NK-92 treated with Interleukin-12 subunit alpha and Interleukin-12 subunit beta, amount 100 ng/mL, for 24 hours (cell line): ENCODE measurements at regions not wholly inside any gene's neighbourhood (a gene's known extent, or its start where the extent isn't known, plus 50 kb on each side); places are given as distances from the start of the nearest gene placed in this dataset.

Experiments
- DNase-seq: peaks from one replicate; lab custom pipeline; 2025; lab: John Stamatoyannopoulos, UW

DNA sequence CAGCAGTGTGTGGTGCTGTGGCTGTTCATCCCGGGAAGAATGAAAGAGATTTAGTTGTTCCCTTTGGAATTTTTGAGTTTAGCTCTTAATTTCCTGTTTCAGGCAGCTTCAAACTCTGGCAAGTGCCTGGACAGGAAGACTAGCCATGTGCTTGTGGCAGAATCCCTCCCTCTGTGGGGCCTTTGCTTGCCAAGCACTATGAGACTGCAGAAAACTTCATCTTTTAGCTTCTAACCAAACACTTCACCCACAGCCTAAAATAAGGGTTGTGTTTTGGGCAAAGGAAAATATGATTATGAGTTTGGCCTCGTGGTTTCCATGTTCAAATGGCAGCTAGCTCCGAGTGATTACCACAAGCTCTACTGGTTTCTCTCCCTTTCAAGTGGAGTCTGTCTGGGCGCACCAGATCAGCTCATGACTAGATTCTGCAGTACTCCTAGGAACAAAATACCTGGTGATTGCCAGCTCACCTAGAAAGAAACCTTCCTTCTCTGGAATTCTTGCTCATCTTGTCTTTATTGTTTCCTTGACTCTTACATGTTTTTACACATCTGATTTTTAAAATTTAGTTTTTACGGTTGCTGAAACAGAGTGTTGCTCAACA, 707.5 kb downstream of the SLITRK6 start:
- DNase-seq: no peak

DNA sequence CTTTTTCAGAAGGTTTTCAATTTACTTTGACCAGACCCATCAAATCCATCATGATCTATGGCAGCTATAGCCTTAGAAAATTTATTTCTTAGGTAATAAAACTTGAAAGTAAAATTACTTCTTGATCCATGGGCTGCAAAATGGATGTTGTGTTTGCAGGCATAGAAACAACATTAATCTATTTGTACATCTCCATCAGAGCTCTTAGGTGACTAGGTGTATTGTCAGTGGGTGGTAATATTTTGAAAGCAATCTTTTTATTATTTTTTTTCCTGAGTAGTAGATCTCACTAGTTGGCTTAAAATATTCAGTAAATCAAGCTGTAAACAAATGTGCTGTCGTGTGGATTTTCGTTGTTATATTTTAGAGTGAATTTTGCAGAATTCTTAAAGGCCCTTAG, 710.0 kb downstream of the SLITRK6 start:
- DNase-seq: no peak

DNA sequence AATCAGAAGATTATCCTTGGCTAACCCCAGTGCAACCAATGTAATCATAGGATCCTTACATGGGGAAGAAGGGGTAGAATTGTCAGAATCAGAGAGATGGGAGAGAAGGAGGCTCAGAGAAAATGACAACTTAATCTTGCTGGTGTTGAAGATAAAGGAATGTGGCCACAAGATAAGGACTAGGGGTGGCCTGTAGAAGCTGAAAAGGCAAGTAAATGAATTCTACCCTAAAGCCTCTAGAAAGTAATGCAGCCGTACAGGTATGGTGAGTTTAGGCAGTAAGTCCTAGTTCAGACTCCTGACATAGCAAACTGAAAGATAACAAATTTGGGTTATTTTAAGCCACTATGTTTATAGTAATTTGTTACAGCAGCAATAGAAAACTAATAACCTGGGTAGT, 718.5 kb downstream of the SLITRK6 start:
- DNase-seq: no peak

DNA sequence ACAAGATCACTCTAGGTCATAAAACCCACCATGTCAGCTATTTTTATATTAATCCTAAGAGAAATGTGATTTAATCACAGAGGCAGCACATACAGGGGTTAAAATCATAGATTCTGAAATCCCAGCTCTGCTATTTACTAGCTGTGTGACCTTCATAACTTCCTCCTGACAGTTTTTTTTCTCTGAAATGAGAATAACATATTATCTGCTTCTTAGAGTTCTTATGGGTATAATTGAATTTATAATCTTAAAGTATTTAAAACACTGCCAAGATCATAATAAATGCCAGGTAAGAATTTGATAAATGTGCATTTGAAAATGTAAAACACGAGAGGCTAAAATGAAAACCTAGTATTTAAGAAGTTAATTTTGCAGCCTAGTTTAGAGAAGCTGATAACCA, 722.9 kb downstream of the SLITRK6 start:
- no peak for DNase-seq

DNA sequence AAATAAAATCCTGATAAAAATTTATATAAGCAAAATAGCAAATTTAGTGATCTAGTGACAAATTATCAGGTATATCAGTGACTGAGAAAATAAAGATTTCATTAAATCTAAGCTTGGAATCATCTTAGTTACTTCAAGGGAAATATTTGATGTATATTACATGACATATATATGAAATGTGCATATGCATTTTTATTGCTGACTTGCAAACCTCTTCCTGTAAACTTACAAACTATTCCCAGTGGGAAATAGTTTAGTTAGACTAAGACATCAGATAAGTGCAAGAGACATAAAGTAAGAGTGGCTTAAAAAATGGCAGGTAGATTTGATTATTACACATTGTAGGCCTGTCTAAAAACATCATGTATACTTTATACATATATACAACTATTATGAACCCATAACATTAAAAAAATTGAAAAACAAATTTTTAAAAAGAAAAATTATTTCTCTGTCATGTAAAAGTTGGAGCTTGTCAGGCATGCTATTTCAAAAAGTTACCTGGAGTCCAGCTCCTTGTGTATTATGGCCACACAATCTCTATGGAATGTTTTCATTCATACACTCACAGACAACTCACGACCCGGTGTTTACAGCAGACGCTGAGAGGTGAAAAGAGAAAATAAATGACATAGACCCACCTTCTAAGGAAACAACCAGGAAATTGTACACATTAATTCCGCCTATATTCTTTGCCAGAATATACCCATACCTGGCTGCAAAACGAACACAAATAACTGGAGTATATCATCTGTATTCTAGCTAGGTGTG, 724.5 kb downstream of the SLITRK6 start:
- no peak for DNase-seq

DNA sequence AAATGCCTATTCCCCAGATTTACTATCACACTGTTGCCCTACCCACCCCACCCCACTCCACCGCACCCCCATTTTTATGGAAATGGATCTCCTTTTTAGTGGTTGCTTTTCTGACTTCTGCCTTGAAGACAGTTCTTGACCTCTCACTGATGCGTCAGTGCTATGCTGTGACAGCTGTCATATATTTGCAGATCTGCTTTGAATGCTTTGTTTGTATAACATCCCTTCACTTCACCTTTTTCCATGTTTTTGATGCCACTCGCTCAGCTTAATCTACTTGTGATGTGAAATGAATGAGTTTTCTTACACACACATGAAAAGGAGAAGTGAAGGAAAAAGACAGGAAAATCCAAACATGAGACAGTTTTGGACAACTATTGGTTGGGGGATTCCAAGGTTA, 731.0 kb downstream of the SLITRK6 start:
- no peak for DNase-seq

DNA sequence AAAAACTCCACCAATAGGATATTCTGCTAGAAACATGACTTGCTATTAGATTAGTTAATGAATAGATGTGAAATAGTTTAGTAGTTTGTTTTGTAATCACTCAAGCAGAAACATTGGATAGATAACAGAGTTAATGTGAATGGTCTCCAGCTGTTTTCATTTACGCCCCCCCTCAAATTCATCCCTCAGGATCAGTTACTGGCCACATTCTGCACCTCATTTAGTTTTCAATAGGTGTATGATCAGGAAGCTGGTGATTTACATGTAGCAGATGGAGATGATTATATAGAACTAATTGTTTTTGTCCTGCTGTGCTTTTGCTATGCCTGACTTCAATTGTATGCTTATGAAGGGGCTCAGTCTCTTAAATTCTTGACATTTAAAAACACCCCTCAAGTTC, 759.0 kb downstream of the SLITRK6 start:
- no peak for DNase-seq

DNA sequence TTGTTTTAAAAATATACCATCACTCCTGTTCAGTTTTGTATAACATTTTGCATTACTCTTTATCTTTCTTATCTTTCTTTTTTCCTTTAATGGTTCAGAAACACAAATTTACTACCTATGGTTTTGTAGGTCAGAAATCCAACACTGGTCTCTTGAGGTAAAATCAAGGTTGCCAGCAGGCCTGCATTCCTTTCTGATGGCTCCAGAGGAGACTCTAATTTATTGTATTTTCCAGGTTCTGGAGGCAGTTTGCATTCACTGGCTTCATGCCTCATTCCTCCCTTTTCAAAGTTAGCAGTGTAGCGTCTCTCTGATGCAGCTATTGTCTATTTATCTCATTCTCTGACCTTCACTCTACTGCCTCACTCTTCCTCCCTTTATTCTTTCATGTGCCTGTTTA, 767.4 kb downstream of the SLITRK6 start:
- no peak for DNase-seq

DNA sequence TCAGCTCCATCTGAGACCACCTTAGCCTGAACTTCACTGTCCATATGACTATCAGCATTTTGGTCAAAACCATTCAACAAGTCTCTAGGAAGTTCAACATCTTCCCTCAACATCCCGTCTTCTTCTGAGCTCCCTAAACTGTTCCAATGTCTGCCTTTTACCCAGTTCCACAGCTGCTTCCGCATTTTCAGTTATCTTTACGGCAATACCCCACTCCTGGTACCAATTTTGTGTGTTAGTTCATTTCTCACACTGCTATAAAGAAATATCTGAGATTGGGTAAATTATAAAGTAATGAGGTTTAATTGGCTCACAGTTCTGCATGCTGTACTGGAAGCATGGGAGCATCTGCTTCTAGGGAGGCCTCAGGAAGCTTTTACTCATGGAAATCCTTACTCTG, 771.2 kb downstream of the SLITRK6 start:
- DNase-seq: no peak

DNA sequence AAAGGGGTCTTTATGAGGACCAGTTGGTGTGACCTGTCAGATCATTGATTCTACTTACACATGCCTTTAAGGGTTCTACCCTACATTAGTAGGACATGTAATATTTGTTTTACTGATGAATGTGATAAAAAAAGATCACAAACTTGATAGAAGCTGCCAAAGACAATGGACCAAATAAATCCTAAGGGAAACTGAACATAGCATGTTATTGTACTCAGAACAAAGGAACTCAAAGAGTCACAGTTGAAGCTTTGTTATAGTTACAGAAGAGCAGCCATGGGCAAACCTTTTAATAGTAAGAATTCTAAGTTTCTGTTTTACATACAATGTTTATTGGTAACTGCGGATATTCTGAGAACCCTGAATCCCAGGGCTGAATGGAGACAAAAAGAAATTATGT, 780.1 kb downstream of the SLITRK6 start:
- DNase-seq: no peak

DNA sequence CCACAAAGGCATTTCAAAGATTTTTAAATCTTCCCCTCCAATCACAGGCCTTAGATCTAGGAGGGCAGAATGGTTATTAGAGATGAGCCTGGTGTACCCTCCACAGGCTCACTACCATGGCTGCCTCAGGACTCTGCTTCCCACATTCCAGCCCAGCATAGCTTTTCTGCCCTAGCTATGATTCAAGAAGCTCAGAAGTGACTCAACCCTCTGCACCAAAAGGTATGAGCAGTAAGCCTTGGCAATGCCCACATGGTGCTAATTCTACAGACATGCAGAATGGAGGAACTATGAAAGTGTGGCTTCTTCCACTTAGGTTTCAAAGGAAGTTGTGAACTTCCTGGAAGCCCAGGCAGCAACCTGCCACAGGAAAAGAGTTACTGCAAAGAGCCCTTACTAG, 786.2 kb downstream of the SLITRK6 start:
- DNase-seq: no peak

DNA sequence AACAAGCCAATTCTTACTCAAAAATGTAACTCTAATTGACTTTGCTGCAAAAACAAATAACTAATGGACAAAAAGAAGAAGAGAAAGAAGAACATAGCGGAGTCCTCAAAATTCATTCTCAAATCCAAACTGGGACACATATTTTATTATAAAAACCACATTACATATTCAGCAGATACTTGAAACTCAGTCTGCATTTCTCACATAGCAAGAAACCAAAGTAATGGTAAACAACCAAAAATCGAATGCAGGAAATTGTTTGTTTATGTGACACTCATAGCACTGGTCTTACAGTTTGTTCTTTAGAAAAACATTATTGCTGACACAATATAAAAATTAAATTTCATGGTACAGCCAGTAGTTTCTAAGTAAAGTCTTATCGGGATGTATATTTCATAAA, 789.8 kb downstream of the SLITRK6 start:
- no peak for DNase-seq

DNA sequence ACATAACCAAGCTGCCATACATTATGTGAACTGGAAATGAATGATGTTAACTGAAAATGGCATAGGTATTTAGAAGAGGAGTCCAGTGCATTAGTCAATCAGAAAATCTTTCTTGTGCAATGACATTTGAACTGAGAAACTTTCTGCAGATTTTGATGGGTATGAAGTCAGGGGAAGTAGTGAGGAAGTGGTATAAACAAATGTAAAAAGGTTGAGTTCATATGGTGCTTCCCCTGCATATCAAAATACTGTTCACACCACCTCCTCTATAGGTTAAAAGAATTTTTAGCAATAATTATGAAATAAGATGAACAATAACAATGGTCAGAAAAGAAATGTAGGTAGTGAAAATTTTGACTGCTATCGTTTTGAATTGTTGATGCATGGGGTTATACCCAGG, 800.0 kb downstream of the SLITRK6 start:
- no peak for DNase-seq

DNA sequence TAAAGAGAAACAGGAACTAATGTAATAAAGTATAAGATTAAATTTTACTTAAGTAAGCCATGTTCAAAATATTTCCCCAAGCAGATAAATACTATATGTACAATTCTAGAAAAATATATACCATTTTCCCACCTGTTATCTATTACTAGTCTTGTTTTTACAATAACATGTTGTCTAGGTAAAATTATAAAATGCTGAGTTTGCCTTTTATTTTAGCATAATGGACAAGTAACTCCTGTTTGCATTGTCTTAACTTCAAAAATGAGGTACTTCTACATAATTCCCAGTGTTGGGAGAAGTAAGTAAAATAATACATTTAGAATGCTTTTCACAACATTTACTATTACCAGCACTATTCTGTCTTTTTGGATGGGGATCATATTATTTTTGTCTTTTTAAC, 800.5 kb downstream of the SLITRK6 start:
- no peak for DNase-seq

DNA sequence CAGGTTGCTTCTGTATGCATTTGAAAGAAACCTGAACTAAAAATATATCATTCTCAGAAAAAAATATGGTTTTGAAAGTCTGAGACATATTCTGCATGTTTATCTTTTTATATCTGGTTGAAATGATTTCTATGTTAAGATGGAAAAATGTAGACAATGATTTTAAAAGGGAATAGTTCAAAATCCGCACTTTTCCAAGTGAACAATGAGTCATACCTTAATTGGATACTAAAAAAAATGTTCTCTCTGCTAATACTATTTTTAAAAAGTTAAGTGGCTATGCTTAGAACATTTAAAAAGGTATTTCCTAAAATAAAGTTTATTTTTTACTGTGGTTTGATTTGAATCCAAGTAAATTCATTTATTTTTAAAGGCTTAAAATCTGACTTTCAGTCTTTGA, 801.4 kb downstream of the SLITRK6 start:
- DNase-seq: no peak

DNA sequence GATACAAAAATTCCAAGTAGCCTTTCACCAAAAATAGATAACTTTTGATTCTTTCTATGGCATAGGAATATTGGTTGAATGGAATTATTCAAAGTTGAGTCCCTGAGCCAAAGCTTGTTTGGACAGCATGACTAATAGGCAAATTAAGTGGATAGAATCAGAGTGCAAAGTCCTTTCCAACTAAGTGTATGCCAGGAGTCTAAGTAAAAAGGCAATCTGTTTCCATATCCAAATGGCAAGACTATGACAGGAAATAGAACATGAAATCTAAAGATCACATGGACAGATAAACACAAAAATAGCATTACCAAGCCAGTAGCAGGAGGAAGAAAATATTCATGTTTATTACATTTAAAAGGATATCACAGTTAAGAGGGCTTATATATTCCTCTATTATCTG, 804.6 kb downstream of the SLITRK6 start:
- no peak for DNase-seq

DNA sequence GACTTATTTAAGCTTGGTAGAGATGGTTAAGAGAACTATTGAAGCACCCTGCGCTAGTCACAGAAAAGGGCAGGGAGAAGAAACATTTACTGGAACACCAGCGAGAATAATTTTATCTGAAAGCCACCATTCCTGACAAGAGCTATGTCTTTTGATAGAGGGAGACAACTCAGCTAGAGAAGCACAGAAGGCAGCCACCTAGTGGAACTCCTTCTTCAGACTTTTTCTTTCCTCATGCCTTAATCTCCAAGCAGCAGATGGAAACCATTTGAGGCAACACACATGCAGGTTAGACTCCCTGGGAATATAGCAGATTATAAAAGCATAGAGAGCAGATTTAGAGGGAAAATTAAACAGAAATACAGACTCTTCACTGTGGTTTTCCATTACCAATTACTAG, 813.4 kb downstream of the SLITRK6 start:
- no peak for DNase-seq

DNA sequence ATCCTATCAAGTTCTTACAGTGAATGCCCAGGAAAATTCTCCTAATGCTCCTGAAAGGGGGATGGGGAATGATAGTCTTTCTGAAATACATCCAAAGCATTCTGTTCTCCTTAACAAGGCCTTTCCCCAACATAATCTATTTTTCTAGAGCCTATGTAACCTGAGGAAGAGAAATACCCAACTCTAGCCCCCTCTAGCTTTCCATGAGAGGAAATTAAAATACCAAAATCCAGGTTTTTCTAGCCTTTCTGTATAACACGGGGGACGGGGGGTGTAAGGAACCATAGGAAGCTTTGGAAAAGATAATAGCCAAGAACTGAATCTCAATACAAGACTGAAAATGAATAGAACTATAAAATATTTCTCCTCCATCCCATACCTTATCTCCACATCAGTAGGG, 815.9 kb downstream of the SLITRK6 start:
- DNase-seq: no peak

DNA sequence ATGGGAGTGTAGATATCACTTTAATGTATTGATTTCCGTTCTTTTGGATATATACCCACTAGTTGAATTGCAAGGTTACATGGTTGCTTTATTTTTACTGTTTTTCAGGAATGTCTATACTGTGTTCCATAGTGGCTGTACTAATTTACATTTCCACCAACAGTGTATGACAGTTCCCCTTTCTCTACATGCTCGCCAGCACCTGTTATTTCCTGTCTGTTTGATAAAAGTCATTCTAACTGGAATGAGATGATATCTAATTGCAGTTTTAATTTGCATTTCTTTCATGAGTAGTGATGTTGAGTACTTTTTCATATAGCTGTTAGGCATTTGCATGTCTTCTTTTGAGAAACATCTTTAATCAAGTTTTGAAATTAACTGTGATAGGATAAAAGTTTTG, 818.6 kb downstream of the SLITRK6 start:
- no peak for DNase-seq

DNA sequence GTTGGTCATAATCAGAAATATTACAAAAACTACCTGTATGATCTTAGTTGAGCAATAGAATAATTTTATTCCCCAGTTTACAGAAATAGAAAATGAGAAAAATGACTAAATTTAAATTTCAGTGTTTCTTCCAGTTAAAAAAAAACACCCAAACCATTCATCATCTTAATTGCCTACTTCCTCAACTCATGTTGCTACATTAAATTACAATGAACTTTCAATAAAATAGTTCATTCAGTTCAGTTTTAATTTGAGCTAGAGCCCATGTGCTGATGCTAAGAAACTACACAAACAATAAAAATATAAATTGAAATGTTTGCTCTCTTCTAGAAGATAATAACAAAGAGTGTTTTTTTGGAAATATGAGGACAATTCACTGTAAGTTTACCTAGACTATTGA, 820.4 kb downstream of the SLITRK6 start:
- no peak for DNase-seq

DNA sequence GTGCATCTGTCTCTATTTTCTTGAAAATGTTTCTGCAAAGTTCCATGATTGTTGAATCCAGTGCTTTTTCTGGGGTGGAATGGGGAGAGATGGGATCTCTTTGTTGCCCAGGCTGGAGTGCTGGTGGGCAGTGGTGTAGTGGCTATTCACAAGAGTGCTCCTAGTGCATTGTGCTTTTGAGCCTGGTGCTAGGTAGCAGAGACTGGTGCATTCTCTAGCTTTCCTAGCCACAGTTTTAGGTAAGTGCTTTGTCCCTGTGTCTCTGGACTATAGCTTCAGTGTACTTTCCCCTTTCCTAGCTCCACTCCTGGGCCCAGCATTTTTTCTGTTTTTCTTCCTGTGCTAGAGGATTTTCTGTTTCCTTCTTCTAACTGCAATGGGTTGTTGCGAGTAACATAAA, 825.6 kb downstream of the SLITRK6 start:
- DNase-seq: no peak

DNA sequence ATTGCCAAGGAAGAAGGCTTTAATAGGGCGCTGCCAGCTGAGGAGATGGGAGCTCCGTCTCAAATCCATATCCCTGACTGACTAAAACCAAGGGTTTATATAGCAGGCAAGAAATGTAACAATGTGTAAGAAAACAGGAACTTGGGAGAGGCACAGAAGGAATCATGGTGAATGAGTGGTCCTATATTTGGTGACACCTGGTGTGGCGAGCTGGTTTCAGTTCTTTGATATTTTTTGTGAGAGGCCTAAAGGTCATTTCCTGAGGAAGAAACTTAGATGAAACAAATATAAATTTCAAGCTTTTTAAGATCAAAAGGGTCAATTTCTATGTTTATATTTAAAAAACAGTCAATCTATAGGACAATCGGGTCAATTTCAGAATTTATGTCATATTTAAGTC, 826.3 kb downstream of the SLITRK6 start:
- no peak for DNase-seq

DNA sequence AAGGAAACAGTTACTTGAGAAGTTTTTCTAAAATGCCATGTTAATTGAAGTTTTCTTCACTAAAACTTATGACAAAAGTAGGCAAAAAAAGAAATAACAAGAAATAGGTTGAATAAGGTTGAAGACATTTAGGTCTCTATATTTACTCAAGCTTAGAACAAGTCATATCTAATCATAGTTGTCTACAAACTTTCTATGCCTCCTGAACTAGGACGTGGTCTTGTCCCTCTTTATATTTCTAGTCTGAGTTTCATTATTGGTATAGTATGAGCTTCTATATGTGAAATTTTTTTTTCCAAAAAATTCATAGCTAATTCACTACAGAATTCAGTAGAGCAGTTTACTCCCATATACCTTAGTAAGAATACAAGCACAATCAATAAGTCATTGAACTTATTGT, 836.4 kb downstream of the SLITRK6 start:
- no peak for DNase-seq

DNA sequence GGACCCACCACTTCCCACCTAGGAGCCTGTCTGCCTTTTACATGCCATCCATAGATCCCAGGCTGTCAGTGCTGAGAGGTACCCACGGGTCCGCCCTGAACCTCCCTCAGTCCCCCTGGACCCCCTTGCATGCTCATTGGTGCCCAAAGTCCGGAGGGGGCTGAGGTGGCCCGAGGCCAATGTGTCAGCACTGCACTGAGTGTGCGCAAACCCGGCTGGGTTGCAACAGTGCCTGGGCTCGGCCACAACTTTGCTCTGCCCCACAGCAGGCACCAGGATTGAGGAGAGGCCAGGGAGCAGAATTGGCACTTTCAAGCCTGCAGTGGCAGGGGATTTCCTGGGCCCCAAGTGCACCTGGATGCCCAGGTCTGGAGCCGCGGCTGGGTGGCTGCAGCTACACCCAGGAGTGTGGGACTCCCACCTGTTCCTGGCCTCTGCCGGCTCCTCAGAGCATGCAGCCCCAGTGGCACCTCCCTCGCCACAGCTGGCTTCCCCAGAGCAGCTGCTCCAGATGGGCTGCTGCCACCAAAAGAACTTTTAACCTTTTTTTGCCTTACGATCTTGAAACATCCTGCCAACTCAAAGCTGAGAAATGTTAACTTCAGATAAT, 837.0 kb downstream of the SLITRK6 start:
- DNase-seq: no peak
